Panc1 (cell line): ENCODE measurements at regions not wholly inside any gene's neighbourhood (a gene's known extent, or its start where the extent isn't known, plus 50 kb on each side); places are given as distances from the start of the nearest gene placed in this dataset.

Experiments
- CTCF ChIP-seq: fragments of 450-650 bp; IDR thresholded peaks from 2 replicates; pipeline ENCODE4 v1.5.1; 2017; ENCODE audit warnings: mild to moderate bottlenecking
- POLR2AphosphoS5 ChIP-seq: IDR thresholded peaks from 2 replicates; pipeline ENCODE4 v1.6.1; 2012; ENCODE audit warnings: mild to moderate bottlenecking, low read depth, low read length, moderate library complexity
- TCF7L2 ChIP-seq: IDR thresholded peaks from 2 replicates; pipeline ENCODE4 v1.6.1; 2011; ENCODE audit warnings: mild to moderate bottlenecking, low read depth, low read length, inconsistent platforms

GRCh38 chr5:124252747-124253146 lies 493.7 kb downstream of the ZNF608 start:
- TF ChIP-seq CTCF (no peak), TCF7L2 (no peak), POLR2AphosphoS5 (no peak)
